ENCODE measurements at regions not wholly inside any gene's neighbourhood (a gene's known extent, or its start where the extent isn't known, plus 50 kb on each side); places are given as distances from the start of the nearest gene placed in this dataset.

GRCh38 chr4:84089652-84090437 lies 409.2 kb downstream of the NKX6-1 start:
- dilution Hi-C loops (cut with HindIII; ENCODE audit: low sequenced_read_pairs, unreplicated experiment): no loop called here
- POLR2A ChIA-PET (ENCODE audit: unreplicated experiment): no interaction called here
- WGBS, 2 experiments (ENCODE audit: extremely low coverage in 2 of 2, insufficient read length in 1 of 2): 40% methylated on average over 1 of the region's 5 CpGs; no CpG with 5 or more reads in 1 of the 2 experiments

More at GRCh38 chr4:84089652-84090437, 409.2 kb downstream of the NKX6-1 start:
- no peaks in the 10 kb centered on the region for H3K9me3 ChIP-seq (ENCODE audit: control insufficient read depth, insufficient read depth, low read length)
- ATAC-seq (ENCODE audit: low read depth): no peak
- H4K91ac ChIP-seq (ENCODE audit: insufficient read depth, low read depth, low read length): no peak overlapping the region
- H3K18ac ChIP-seq (ENCODE audit: low read depth, low read length): no peak overlapping the region
- H2AK9ac ChIP-seq (replicated peaks; ENCODE audit: low read depth, low read length, poor library complexity): no peak overlapping the region
- H3K27me3 ChIP-seq (ENCODE audit: control insufficient read depth, insufficient read depth, low read length): no peaks in the 10 kb centered on the region
- H2BK20ac ChIP-seq (ENCODE audit: low read depth, low read length): no peak overlapping the region
- no peak overlapping the region for H2AFZ ChIP-seq (replicated peaks; ENCODE audit: low read length, poor library complexity)
- no peaks in the 10 kb centered on the region for H3K36me3 ChIP-seq (ENCODE audit: control insufficient read depth, insufficient read depth, low read length)
- in situ Hi-C loops (cut with MboI; ENCODE audit: low sequenced_read_pairs): no loop called here
- no peak overlapping the region for H3K27ac ChIP-seq (ENCODE audit: insufficient read depth, low read length)
- no peak overlapping the region for H4K8ac ChIP-seq (ENCODE audit: low read depth in 2 of 2, low read length in 2 of 2)
- BruUV-seq (replicated peaks): no TSS peak
- intact Hi-C loops (cut with micrococcal nuclease): no loop called here
- H3K56ac ChIP-seq (ENCODE audit: extremely low read depth, insufficient read depth, low read length): no peak overlapping the region
- no peak overlapping the region for H3K23ac ChIP-seq (ENCODE audit: low read depth, low read length)
- CTCF ChIA-PET: interaction anchor here (0.7 kb wide), 1 partner anchor 143 kb away, joined by 3 read pairs; no protein-coding TSS in a partner anchor
- no peak for DNase-seq
- no peaks in the 10 kb centered on the region for H3K79me1 ChIP-seq (ENCODE audit: low read depth in 1 of 2, low read length in 2 of 2)
- no peak overlapping the region for H2BK5ac ChIP-seq (ENCODE audit: low read depth, low read length, poor library complexity, severe bottlenecking)
- H3K4me2 ChIP-seq (ENCODE audit: low read depth, low read length): no peak overlapping the region
- no peak overlapping the region for H3K9ac ChIP-seq (ENCODE audit: low read depth, low read length)
- no peak overlapping the region for H2AK5ac ChIP-seq (ENCODE audit: low read depth, low read length)
- no peak overlapping the region for H2BK15ac ChIP-seq (ENCODE audit: low read depth, low read length)
- H3K4me1 ChIP-seq (ENCODE audit: control insufficient read depth, insufficient read depth, low read length): no peaks in the 10 kb centered on the region
- no peak overlapping the region for H3K4me3 ChIP-seq (ENCODE audit: insufficient read depth, low read depth, low read length)
- no peaks in the 10 kb centered on the region for H3K9me1 ChIP-seq (ENCODE audit: insufficient read depth, low read length)
- H4K5ac ChIP-seq (ENCODE audit: low read depth, low read length): no peak overlapping the region
- H2BK120ac ChIP-seq (ENCODE audit: low read depth, low read length): no peak overlapping the region
- no peak overlapping the region for H3K4ac ChIP-seq (ENCODE audit: low read depth, low read length)
- no peak for TF ChIP-seq CTCF (conservative IDR thresholded peaks at IDR 0.05; ENCODE audit: low read depth, low read length)
- TF ChIP-seq MAFK (IDR thresholded peaks at IDR 0.05; ENCODE audit: low read depth, low read length): no peak
- no peak for TF ChIP-seq POLR2A (IDR thresholded peaks at IDR 0.05; ENCODE audit: low read depth, low read length)
- no peak for TF ChIP-seq RFX5 (IDR thresholded peaks at IDR 0.05; ENCODE audit: low read depth, low read length)
- TF ChIP-seq CHD1 (IDR thresholded peaks at IDR 0.05; ENCODE audit: low read depth, low read length): no peak
- TF ChIP-seq CEBPB (IDR thresholded peaks at IDR 0.05; ENCODE audit: low read depth, low read length): no peak
- no peak for TF ChIP-seq FOS (IDR thresholded peaks at IDR 0.05; ENCODE audit: low read depth, low read length)
- TF ChIP-seq ELK1 (IDR thresholded peaks at IDR 0.05; ENCODE audit: borderline replicate concordance, low read depth, low read length): no peak
- no peak for TF ChIP-seq MAZ (IDR thresholded peaks at IDR 0.05; ENCODE audit: borderline replicate concordance, low read depth, low read length)
- H3K14ac ChIP-seq (replicated peaks; ENCODE audit: low read depth, low read length): no peak overlapping the region
- no peaks in the 10 kb centered on the region for H4K20me1 ChIP-seq (ENCODE audit: insufficient read depth, low read length)

All from IMR-90 (cell line).